ENCODE measurements at regions not wholly inside any gene's neighbourhood (a gene's known extent, or its start where the extent isn't known, plus 50 kb on each side); places are given as distances from the start of the nearest gene placed in this dataset.

- no peak for DNase-seq
These were observed 146.6 kb upstream of the WNT4 start for GRCh38 chr1:22289307-22289995.

- no peak for DNase-seq
These were observed 147.3 kb upstream of the WNT4 start for GRCh38 chr1:22290157-22290556.

GRCh38 chr1:22290611-22291010 lies 147.7 kb upstream of the WNT4 start:
- DNase-seq = no peak

- no peak for DNase-seq
These were observed 148.2 kb upstream of the WNT4 start for GRCh38 chr1:22291057-22291456.

GRCh38 chr1:22291494-22291893 lies 148.6 kb upstream of the WNT4 start:
- DNase-seq = no peak

- DNase-seq = no peak
These were observed 149.3 kb upstream of the WNT4 start for GRCh38 chr1:22292011-22292788.

- DNase-seq = no peak
These were observed 152.5 kb upstream of the WNT4 start for GRCh38 chr1:22295396-22295795.

- no peak for DNase-seq
These were observed 153.0 kb upstream of the WNT4 start for GRCh38 chr1:22295856-22296255.

- DNase-seq = no peak
These were observed 154.0 kb upstream of the WNT4 start for GRCh38 chr1:22296701-22297591.

- DNase-seq = no peak
These were observed 153.7 kb upstream of the ZBTB40 start for GRCh38 chr1:22297999-22298398.

GRCh38 chr1:22303816-22304215 lies 147.8 kb upstream of the ZBTB40 start:
- no peak for DNase-seq

- DNase-seq = no peak
These were observed 142.1 kb upstream of the ZBTB40 start for GRCh38 chr1:22309572-22309971.

- no peak for DNase-seq
These were observed 140.2 kb upstream of the ZBTB40 start for GRCh38 chr1:22311461-22311860.

- no peak for DNase-seq
These were observed 138.3 kb upstream of the ZBTB40 start for GRCh38 chr1:22313321-22313720.

- DNase-seq = no peak
These were observed 136.9 kb upstream of the ZBTB40 start for GRCh38 chr1:22314706-22315105.

- DNase-seq = no peak
These were observed 136.2 kb upstream of the ZBTB40 start for GRCh38 chr1:22315315-22316078.

GRCh38 chr1:22317231-22317919 lies 134.3 kb upstream of the ZBTB40 start:
- no peak for DNase-seq

- no peak for DNase-seq
These were observed 133.8 kb upstream of the ZBTB40 start for GRCh38 chr1:22317920-22318243.

- DNase-seq = no peak
These were observed 133.2 kb upstream of the ZBTB40 start for GRCh38 chr1:22318279-22318981.

- DNase-seq = no peak
These were observed 132.0 kb upstream of the ZBTB40 start for GRCh38 chr1:22319608-22320007.

- no peak for DNase-seq
These were observed 130.9 kb upstream of the ZBTB40 start for GRCh38 chr1:22320587-22321344.
